Right lobe of liver (tissue), 6 donors: ENCODE measurements at regions not wholly inside any gene's neighbourhood (a gene's known extent, or its start where the extent isn't known, plus 50 kb on each side); places are given as distances from the start of the nearest gene placed in this dataset.

Experiments
- ATAC-seq, 4 donors: fragments of 200-7000 bp; cut with Tn5 transposase; one replicate each; pipeline ENCODE4 v1.9.1; 2020; ENCODE audit warnings: mild to moderate bottlenecking in 4 of 4, moderate library complexity in 4 of 4
- DNase-seq, 3 donors: peaks; one replicate each; pipeline ENCODE4 v3.0.0-alpha.2; 2020
- H3K27ac ChIP-seq, 3 donors: fragments of 200-600 bp; one replicate each; pipeline ENCODE4 v1.8.0; 2022
- H3K27me3 ChIP-seq, 2 donors: fragments of 200-600 bp; one replicate each; pipeline ENCODE4 v1.8.0; 2022
- H3K36me3 ChIP-seq, 4 donors: fragments of 200-600 bp; sonication (generic) in 1 of 4; one replicate each; pipeline versions ENCODE4 v1.5.1 to v1.8.0; 2017 to 2022; ENCODE audit warnings: control low read depth in 1 of 4
- H3K4me1 ChIP-seq, 4 donors: fragments of 200-600 bp; sonication (generic) in 1 of 4; one replicate each; pipeline versions ENCODE4 v1.5.1 to v1.8.0; 2017 to 2022; ENCODE audit warnings: control low read depth in 1 of 4
- H3K4me3 ChIP-seq, 3 donors: fragments of 200-600 bp; one replicate each; pipeline ENCODE4 v1.8.0; 2022
- H3K9me3 ChIP-seq, 4 donors: fragments of 200-600 bp; sonication (generic) in 1 of 4; one replicate each; pipeline versions ENCODE4 v1.5.1 to v1.8.0; 2017 to 2022; ENCODE audit warnings: control low read depth in 1 of 4
- POLR2A ChIP-seq: fragments of 450-650 bp; IDR thresholded peaks from one replicate; pipeline ENCODE4 v1.6.1; 2017; ENCODE audit warnings: antibody characterized with exemption, mild to moderate bottlenecking
- WGBS: methylation state at CpG from one replicate; pipeline ENCODE4 v1.1.6; 2018; ENCODE audit warnings: low coverage, low lambda C conversion rate; ENCODE audit not compliant: insufficient coverage; ENCODE audit errors: missing lambda C conversion rate; 5-methylcytosine and 5-hydroxymethylcytosine counted together
- intact Hi-C, 2 donors: fragments of 100-400 bp; cut with DNase I; formaldehyde crosslinking; loops; one replicate each; pipeline versions ENCODE4 v1.11.2 to v1.14.1; 2022
- TF ChIP-seq, protein P1 (sequence below), 4 donors: fragments of 200-600 bp in 3 of 4; fragments of 450-650 bp in 1 of 4; IDR thresholded peaks; one replicate each; pipeline versions ENCODE4 v1.5.1 to v1.8.0; 2016 to 2022; ENCODE audit warnings: antibody characterized with exemption in 4 of 4, mild to moderate bottlenecking in 2 of 4
- donor health status: DM: no; HTN: yes; CAD: no.
- donor health status: DM: no; HTN: no; CAD: no.
- donor health status: DM: no; HTN: no; CAD: no.
- donor health status: DM: no; HTN: yes; CAD: no.
- donor health status: DM: no; HTN: yes; CAD: no.

DNA sequence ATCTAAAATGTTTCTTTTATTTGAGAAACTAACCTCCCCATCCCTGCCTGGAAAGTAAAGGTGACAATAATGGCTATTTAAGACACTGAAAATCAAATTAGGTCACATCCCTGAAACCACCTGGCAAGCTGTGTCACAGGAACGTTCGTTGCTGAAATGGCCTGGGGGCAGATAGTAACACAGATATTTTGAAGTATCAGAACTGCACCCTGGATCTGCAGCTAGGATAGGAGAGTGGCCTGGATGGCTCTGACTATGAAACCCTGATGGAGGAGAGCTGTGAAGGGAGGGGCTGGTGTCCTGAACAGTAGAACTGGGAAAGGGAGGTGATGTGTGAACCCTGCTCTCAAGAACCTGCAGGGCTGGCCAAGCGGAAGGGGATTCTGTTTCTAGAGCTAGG is 648.3 kb upstream of the CFAP20DC start:
- H3K27ac ChIP-seq = no peak overlapping the region
- H3K9me3 ChIP-seq = no peaks in the 10 kb centered on the region
- DNase-seq (no peak), ATAC-seq (no peak)
- H3K36me3 ChIP-seq = no peaks in the 10 kb centered on the region
- H3K4me3 ChIP-seq = no peak overlapping the region
- TF ChIP-seq POLR2A = no peak
- TF ChIP-seq, protein P1, sequence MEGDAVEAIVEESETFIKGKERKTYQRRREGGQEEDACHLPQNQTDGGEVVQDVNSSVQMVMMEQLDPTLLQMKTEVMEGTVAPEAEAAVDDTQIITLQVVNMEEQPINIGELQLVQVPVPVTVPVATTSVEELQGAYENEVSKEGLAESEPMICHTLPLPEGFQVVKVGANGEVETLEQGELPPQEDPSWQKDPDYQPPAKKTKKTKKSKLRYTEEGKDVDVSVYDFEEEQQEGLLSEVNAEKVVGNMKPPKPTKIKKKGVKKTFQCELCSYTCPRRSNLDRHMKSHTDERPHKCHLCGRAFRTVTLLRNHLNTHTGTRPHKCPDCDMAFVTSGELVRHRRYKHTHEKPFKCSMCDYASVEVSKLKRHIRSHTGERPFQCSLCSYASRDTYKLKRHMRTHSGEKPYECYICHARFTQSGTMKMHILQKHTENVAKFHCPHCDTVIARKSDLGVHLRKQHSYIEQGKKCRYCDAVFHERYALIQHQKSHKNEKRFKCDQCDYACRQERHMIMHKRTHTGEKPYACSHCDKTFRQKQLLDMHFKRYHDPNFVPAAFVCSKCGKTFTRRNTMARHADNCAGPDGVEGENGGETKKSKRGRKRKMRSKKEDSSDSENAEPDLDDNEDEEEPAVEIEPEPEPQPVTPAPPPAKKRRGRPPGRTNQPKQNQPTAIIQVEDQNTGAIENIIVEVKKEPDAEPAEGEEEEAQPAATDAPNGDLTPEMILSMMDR (IDR thresholded peaks at IDR 0.05) = no peak
- WGBS = 58% methylated on average over 3 of the region's 3 CpGs
- no peaks in the 10 kb centered on the region for H3K4me1 ChIP-seq
- intact Hi-C loops = no loop called here
- H3K27me3 ChIP-seq = no peaks in the 10 kb centered on the region

DNA sequence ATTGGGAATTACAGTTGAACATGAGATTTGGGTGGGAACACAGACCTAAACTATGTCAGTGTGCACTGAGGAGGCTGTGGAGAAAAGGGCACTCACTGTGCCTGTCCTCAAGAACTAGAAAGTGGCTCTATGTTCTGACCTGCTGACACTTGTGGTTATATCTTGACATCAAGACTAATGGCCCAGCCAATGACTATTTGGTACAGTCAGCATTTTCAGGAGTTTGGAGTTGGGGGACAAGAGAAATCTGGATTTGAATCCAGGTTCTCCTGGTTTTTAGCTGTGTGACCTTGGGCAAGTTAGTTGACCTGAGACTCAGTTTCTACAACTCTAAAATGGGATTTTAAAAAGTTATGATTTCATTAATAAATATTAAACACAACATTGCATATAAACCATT is 647.0 kb upstream of the CFAP20DC start:
- Histone ChIP-seq H3K4me3 (no peak overlapping the region), H3K4me1 (no peaks in the 10 kb centered on the region), H3K27me3 (no peaks in the 10 kb centered on the region), H3K27ac (no peak overlapping the region), H3K36me3 (no peaks in the 10 kb centered on the region), H3K9me3 (no peaks in the 10 kb centered on the region)
- TF ChIP-seq, protein P1 (IDR thresholded peaks at IDR 0.05) = no peak
- intact Hi-C loops = no loop called here
- ATAC-seq (no peak), DNase-seq (no peak)

DNA sequence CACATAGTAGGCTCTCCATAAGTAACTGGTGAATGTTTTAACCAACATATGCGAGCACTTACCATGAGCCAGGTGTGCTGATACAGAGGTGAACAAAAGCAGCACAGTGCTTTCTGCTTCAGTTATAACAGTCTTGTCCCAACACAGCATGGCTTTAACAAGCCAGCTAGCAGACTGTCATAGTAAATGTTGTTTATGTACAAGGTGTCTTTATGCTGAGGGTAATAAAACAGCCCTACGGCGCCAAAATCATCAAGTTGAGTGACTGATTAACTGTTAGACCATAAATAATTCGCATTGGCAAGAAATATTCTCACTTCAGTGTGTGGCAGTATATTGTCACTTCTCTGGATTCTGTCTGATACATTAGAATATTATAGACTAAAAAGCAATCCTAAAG is 646.0 kb upstream of the CFAP20DC start:
- Histone ChIP-seq H3K27ac (no peak overlapping the region), H3K36me3 (no peaks in the 10 kb centered on the region), H3K9me3 (no peaks in the 10 kb centered on the region), H3K27me3 (no peaks in the 10 kb centered on the region), H3K4me1 (no peaks in the 10 kb centered on the region), H3K4me3 (no peak overlapping the region)
- ATAC-seq (no peak), DNase-seq (no peak)
- WGBS = 30% methylated on average over 4 of the region's 4 CpGs
- TF ChIP-seq POLR2A = no peak
- TF ChIP-seq, protein P1 (IDR thresholded peaks at IDR 0.05) = no peak
- intact Hi-C loops = no loop called here

DNA sequence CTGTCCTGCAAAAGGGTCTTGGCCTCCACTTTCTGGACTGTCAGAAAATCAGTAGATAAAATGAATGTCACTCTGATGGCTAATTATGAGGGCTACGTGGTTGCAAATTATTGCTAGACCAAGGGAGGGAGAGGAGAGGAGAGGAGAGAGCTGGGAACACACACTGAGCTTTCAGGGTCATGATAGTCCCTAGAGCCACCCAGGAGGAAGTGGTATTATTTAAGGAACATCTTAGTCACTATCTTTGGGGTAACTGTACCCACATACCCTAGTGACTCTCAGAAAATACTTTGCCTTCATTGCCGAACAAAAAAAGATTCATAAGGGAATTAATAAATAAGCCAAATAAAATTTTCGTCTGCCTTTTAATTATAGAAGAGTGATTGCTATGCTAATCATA is 642.3 kb upstream of the CFAP20DC start:
- WGBS = 34% methylated on average over 3 of the region's 3 CpGs

DNA sequence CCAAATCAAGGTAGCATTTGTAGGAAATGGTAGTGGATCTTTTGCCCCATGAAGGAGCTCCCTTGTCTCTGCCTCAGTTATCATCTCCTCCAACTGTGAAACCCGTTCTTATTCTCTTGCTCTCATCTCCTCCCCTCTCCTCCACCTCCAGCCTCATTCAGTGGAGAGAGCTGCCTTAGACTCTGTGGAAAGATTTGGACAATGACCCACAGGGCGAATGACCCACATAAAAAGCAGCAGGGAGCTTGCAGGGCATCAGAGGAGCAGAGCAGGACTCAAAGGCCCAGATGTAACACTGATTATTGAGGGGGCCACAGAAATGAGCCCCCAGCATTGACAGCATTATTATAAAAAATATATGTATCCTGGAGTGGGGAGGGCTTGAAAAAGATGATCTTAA is 641.1 kb upstream of the CFAP20DC start:
- intact Hi-C loops = no loop called here
- Histone ChIP-seq H3K27ac (no peak overlapping the region), H3K9me3 (no peaks in the 10 kb centered on the region), H3K4me3 (no peak overlapping the region), H3K27me3 (no peaks in the 10 kb centered on the region), H3K36me3 (no peaks in the 10 kb centered on the region), H3K4me1 (no peaks in the 10 kb centered on the region)
- no peak for DNase-seq
- no peak for ATAC-seq
- WGBS = 59% methylated on average over 2 of the region's 2 CpGs
- no peak for TF ChIP-seq POLR2A
- TF ChIP-seq, protein P1 (IDR thresholded peaks at IDR 0.05) = no peak

More for the DNA sequence above, 642.3 kb upstream of the CFAP20DC start:
- intact Hi-C loops = no loop called here
- Histone ChIP-seq H3K27ac (no peak overlapping the region), H3K9me3 (no peaks in the 10 kb centered on the region), H3K36me3 (no peaks in the 10 kb centered on the region), H3K27me3 (no peaks in the 10 kb centered on the region), H3K4me1 (no peaks in the 10 kb centered on the region), H3K4me3 (no peak overlapping the region)
- no peak for DNase-seq
- ATAC-seq = no peak
- TF ChIP-seq POLR2A = no peak
- TF ChIP-seq, protein P1 (IDR thresholded peaks at IDR 0.05) = no peak
